IPS-11a (cell line): ENCODE measurements at regions not wholly inside any gene's neighbourhood (a gene's known extent, or its start where the extent isn't known, plus 50 kb on each side); places are given as distances from the start of the nearest gene placed in this dataset.

Source experiments
- H3K4me3 ChIP-seq: one replicate; pipeline ENCODE4 v1.5.1; 2013; ENCODE audit warnings: low read depth, low read length, control low read depth

DNA sequence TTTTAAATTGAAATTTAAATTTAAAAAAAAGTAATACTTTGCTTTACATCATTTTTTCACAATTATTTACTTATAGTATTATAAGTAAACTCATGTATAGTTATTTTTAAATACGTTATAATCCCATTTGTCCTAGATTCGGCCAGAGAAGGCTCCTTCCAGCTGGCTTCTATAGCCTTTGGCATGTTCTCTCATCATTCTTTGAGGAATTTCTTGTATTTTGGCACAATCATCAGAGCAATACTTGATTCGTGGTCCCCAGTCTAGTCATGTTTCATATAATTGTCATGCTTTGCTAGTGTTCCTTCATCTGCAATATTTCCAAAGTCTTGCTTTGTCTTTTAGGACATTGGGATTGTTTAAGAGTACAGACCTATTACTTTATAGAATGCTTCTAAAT, 1037.9 kb upstream of the AGA start:
- H3K4me3 ChIP-seq: no peak overlapping the region

DNA sequence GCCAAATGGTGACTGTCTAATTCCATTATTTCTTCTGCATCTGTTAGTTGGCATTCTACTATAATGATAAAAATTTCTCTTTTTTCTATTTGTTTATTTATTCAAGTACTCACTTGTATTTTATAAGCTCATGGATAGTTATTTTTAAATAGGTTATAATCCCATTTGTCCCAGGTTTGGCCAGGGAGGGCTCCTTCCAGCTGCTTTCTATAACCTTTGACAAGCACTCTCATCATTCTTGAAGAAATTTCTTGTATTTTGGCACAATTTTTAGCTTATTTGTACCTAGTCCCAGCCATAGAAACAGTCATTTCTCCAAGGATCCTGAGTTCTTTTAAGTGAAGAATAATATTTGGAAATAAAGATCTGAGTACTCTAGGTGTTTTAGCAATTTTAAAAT, 1038.6 kb upstream of the AGA start:
- no peak overlapping the region for H3K4me3 ChIP-seq

DNA sequence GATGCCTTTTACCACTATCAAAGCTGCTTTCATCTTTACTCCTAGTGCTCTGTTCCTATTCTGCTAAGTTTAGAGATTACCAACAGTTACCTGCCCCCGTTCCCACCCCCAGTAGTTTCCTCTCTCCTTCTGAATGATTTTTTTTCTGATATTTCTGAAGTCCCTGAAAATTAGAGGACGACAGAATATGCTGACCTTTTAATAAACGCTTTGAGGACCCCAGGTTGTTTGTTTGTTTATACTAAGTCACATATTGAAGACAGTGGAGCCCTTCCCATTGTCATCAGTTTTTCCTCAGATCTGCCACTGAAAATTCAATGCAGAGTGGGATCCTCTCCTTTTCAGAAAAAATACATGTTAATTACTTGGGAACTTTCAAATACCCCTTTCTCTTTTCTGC, 1039.3 kb upstream of the AGA start:
- H3K4me3 ChIP-seq: no peak overlapping the region

DNA sequence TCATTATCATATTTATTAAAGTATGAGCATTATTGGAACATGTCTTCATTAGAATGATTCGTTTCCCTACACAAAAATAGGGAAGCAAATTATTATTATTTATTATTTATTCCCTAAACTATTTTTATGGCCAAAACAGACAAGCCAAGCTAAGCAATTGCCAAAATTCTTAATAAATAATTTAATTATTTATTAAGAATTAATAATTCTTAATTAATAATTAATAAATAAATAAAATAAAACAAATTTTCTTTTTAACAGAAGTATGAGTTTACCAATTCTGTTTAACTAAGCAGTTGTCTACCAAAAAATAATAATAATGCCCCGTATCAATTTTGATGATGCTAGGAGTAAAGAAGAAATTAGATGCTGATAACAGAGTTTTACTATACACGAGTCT, 1080.8 kb upstream of the AGA start:
- H3K4me3 ChIP-seq: no peak overlapping the region

DNA sequence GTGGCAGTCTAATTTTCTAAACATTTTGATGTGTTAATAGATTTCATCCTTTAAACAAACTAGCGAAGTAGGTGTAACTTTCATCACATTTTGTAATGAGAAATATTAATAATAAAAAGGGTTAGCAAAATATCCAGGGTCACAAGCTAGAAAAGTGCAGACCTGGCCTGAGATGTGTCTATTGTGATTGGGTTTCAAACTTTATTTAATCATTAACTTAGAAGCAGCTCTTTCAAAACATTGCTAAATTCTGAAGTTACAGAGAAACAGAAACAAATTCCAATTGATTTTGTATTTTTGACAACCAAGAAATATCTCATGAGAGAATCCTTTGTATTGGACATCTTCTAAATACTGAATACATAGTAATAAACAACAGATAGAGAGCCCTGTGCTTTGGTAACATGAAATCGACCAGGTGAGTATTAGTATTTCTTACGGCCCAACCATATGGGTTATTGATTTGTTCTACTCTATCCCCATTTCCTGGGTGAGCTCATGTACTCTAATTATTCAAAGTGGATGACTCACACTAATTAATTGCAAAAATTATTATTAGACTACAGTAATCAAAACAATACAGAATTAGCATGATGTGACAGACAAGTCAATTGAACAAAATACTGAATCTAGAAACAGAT, 1093.8 kb upstream of the AGA start:
- no peak overlapping the region for H3K4me3 ChIP-seq

DNA sequence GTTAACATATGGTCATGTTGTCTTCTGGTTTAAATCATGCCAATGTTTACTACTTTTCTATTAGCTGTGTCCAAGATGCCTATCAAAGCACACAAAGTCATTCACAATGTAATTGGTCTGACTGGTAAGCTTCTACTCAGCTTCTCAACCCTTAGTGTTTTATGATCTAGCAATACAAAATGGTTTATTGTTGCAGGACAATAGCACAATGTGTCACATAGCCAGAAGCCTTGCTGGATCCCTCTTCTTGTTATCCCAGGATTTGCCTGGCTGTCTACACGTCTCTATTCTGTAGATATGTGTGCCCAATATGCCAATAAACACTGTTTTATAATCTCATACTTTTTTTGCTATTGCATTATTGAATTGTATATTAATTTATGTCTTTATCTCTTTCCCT, 1111.0 kb upstream of the AGA start:
- no peak overlapping the region for H3K4me3 ChIP-seq

DNA sequence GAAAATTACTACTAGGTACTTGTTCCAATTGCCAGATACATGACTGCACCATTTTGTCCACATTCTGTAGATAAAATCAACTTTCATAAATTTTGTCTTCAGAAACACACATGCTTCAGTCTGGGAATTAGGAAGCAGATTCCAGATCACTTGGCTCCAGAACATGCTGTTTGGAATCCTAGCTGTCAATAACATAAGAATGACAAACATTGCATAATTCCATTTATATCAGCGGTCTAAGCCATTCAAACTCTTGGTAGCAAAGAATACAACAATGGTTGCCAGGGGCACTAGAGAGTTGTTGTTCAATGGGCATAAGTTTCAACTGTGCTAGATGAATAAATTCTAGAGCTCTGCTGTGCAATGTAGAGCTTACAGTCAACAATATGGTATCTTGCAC, 1112.1 kb upstream of the AGA start:
- H3K4me3 ChIP-seq: no peak overlapping the region

DNA sequence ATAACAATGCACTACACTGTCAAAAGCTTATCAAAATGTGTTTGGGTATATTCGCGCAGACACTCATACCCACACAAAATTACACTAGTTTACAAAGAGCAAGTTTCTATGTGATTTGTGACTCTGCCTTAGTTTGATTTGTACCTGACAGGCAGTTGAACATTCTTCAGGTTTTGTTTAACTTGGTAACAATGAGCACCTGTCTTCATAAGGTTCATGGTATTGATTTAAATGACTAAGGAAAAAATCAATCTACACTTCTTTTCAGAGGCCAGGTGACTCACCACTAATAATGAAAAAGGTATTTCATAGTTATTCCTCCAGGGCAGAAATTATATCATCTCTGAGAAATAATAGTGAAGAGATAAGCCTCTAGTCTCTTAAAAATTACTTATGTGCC, 1114.6 kb upstream of the AGA start:
- no peak overlapping the region for H3K4me3 ChIP-seq

DNA sequence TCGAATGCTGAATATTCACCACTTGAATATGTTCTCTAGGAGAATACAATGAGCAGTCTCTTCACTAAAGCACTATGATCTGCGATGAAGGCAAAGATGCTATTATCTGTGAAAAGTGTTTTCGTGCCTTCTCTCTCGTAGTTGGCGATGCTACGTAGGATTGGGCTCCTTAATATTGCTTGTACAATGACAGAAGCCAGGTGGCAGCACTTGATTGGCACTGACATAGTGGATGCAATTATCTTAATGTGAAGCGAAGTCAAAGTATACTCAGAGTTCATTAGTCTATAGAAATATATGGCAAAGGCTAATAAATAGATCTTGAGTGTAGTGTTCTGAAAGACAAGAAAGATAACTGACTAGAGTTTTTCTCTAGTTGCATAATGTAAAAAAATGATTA, 1135.7 kb upstream of the AGA start:
- H3K4me3 ChIP-seq: no peak overlapping the region

DNA sequence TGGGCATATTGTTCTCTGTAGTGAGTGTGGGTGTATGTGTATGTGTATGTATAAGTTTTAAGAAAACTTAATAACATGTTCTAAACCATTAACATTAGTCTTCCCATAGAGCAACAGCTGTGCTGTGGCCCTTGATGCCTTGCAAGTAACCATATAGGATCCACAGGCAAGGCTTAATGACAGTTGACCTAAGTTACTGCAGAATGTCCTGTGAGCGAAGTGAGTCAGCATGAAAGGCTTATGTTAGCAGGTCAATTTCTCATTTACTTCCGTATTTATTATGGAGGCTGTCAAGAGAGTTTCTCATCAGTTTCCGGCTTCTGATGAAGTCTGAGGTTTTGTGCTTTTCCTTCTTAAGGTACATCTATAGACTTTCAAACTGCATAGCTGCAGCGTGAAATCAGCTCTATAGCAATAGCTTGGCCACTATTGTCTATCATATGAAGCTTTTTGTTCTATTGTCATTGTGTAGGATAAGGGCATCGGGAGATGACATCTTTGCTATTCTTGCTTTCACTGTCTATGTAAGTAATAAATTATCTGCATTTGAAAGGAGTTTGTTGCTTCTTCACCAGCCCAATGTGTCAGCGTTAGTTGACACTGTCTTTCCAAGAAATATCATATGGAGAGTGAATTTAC, 1153.4 kb upstream of the AGA start:
- H3K4me3 ChIP-seq: no peak overlapping the region

DNA sequence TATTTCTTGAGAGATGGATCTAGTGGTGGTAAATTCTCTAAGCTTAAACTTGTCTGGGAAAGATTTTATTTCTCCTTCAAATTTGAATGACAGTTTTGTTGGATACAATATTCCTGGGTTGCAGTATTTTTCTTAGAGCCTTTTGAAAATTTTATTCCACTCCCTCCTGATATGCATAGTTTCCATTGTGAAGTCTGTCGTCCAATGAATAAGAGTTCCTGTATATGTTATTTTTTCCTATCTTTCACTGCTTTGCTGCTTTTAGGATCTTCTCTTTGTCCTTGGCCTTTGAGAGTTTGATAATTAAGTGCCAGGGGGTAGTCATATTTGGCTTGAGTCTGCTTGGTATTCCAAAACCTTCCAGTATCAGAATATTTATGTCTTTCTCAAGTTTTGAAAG, 1156.4 kb upstream of the AGA start:
- H3K4me3 ChIP-seq: no peak overlapping the region

DNA sequence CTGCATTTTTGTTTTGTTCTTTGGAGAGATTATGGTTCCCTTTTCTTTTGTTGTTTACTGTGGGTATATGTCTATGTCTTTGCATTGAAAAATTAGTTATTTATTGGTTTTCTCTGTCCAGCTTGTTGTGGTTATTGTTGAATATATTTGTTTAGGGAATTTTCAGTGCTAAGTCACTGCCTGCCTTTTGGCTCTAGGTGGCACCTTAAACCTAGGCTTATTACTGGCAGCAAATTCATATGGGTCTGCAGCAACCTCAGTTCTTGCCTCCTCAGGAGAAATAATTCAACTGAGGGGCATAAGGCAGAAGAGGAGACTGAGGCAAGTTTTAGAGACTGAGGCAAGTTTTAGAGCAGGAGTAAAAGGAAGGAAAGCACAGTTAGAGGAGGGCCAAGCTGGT, 1157.3 kb upstream of the AGA start:
- no peak overlapping the region for H3K4me3 ChIP-seq

DNA sequence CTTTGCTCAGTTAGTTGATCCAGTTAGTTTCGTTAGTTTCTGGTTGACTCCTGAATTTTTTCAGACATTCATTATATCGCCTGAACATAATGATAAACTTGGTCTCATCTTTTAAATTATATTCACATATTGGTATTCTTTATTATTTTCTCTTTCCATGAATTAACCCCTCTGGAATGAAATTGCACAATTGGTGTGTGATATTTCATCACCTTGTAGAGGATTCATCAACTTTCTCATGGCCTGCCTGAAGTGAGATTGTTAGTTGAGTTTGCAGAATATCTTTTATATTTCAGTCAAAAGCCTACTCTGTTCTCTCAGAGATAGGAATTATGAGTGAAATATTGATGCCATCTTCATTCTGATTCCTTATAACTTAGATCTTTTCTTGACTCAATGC, 1160.6 kb upstream of the AGA start:
- H3K4me3 ChIP-seq: no peak overlapping the region

DNA sequence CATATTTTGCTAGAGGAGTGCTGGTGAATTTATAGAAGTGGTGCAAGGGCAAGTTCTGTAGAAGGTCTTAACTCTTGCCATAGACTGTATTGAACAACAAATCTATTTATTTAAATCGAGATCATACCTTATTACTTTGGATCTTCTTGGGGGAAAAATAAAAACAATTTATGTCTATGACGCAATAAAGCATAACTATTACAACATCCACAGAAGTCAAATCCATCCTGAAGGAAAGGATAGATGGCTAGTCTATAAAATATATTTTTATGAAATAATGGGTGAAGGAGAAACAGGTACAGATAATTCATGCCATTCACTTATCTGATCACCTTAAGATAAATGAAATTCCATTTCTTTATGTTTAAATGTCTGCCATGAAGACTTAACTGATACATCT, 1168.8 kb upstream of the AGA start:
- no peak overlapping the region for H3K4me3 ChIP-seq

DNA sequence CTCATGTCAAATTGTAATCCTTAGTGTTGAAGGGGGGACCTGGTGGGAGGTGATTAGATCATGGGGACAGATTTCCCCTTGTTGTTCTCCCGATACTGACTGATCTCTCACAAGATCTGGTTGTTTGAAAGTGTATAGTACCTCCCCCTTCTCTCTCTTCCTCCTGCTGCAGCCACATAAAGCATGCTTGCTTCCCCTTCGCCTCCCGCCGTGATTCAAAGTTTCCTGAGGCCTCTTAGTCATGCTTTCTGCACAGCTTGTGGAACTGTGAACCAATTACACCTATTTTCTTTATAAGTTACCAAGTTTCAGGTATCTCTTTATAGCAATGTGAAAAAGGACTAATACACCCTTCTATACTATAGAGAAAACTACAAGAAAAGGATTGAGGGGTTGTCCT, 1170.5 kb upstream of the AGA start:
- no peak overlapping the region for H3K4me3 ChIP-seq

DNA sequence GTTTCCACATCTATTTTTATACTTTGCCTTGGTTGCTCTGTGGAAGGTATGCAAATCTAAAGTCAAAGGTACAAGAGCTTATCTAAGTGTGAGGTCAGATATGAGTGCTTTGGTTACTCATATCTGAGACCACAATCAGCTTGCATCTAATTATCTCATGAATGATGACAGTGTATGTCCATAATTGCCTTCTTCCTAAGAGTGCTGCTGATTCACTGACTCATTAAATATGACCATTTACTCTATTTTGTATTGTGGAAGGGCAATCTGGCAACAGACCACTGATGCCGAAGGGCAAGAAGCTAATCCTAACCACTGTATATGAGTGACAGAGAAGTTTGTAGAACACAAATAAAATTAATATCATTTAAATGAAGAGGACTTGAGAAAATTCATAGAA, 1190.2 kb upstream of the AGA start:
- H3K4me3 ChIP-seq: no peak overlapping the region

DNA sequence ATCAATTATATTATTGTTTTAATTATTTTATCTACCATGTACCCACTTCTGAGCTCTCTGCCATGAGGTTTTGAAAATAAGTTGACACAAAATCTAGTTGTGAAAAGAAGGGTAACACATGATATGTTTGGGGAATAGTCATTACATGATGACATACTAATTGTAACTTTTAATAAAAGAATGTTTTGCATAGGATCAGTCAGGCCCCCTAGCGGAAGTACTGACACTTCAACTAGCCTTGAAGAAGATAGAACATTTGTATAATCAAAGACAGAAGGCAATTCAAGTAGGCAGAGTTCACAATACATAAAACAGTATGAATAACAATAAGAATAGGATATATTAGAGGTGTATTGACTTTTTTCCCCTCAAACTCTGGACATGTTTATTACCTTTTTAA, 1191.0 kb upstream of the AGA start:
- H3K4me3 ChIP-seq: no peak overlapping the region

DNA sequence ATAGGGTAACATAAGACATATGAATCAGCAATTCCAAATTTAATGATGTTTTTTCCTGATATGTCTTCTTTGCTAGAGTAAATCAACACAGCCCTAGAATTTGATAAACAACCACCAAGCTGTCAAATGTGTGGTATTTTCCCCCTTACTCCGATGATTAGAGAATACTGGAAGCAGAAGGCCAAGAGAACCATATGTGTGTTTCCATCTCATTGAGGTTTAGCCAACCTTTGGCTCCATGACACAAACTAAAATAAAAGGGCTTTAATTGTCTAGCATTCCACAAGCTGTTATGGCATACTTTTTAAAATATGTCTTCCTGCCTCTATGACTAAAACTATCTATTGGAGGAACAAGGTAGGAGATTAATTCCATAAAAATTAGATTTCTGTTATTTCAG, 1222.4 kb upstream of the AGA start:
- no peak overlapping the region for H3K4me3 ChIP-seq

DNA sequence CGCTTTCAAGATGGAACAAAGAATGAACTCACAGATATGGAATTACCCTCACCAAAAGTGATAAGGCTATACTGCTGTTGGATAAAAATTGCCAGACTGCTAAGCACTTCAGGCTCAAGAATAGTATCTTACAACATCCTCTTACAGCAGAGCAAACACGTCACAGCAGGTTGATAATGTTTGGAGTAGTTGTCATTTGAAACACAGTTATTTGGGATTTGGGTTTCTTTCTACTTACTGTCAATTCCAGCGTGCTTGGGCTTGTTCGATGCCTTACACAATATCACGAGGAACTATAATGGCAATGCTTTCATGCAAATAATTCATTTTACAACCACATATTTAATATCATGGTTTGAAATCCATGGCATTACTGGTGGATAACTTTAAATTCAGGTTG, 1223.7 kb upstream of the AGA start:
- H3K4me3 ChIP-seq: no peak overlapping the region

DNA sequence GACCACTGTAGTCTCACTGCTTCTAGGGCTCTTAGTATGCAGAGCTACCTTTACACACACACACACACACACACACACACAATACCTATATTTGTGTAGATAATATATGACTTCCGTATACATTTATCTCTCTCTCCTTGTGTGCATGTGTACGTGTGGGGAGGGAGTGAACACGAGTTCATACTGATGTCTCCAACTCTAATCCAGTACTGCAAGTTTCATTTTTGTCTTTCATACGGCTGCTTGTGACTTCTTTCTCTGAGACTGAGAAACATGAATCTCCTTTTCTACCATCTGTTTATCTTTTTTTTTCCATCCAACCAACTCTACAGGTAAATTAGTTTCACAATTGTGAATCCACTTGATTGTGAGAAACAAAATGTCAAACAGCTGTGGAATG, 1229.5 kb upstream of the AGA start:
- H3K4me3 ChIP-seq: no peak overlapping the region

DNA sequence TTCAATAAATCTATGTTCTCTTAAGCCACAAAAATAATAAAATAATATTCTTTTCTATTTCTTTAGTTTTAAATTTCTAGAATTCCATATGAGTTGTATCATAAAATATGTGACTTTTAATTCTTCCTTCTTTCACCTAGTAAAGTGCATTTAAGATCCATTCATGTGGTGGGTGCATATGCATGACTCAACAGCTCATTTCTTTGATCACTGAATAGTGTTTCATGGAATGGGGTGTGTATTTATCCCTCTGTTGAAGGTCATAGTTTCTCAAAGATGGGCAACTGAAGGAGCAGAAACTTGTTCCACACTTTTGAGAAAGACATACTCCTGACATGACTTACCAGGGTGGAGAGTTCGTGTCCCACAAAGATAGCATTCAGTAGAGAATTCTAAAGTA, 1230.3 kb upstream of the AGA start:
- H3K4me3 ChIP-seq: no peak overlapping the region

DNA sequence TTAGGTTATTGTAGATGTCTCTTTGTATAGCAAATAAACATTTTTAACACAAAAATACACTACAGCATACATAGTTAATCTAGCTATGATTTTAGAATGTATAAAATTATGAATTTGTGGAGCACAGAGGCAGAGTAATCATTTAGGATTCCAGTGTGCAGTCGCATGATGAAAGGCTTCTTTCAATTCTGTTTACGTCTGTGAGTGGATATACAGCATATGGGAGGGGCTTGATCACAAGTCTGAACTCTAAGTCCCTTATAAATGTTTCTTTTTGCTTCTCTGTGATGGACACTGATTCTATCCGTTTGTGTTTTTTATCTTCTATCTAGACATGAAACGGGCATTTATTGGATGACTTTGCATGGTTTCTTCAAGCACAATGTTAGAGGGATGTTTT, 1239.6 kb upstream of the AGA start:
- no peak overlapping the region for H3K4me3 ChIP-seq

DNA sequence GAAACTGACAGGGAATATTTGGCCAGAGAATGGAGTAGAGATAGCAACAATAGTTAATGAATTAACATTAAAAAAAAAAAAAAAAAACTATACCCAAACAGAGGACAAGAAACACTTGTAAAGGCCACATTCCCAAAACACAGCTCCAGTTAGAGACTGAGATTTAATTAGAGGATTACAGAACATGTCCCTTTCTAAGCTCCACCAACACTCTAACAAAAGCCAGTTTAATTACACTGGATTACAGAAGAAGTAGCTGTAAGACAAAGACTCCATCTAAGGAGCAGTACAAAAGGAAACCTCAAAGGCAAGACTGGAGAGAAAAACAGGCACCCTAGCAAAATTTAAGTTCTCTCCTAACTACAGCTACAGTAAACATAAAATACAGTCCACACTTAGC, 1247.7 kb upstream of the AGA start:
- no peak overlapping the region for H3K4me3 ChIP-seq
